Tibial nerve (tissue), 3 donors: ENCODE measurements at regions not wholly inside any gene's neighbourhood (a gene's known extent, or its start where the extent isn't known, plus 50 kb on each side); places are given as distances from the start of the nearest gene placed in this dataset.

Source experiments
- CTCF ChIP-seq, 5 experiments: fragments of 200-600 bp in 3 of 5; fragments of 450-650 bp in 2 of 5; sonication (generic) in 3 of 5; IDR thresholded peaks; one replicate each; pipeline ENCODE4 v1.5.1; 2016 to 2019; ENCODE audit warnings: antibody characterized with exemption in 5 of 5, mild to moderate bottlenecking in 3 of 5, moderate library complexity in 2 of 5
- POLR2A ChIP-seq, 2 donors: fragments of 450-650 bp; IDR thresholded peaks; one replicate each; pipeline ENCODE4 v1.6.1; 2017; ENCODE audit warnings: antibody characterized with exemption in 2 of 2, mild to moderate bottlenecking in 2 of 2, moderate library complexity in 2 of 2

- no peak for TF ChIP-seq CTCF (IDR thresholded peaks at IDR 0.05)
- TF ChIP-seq POLR2A (IDR thresholded peaks at IDR 0.05) = no peak
These were observed 233.2 kb upstream of the AMIGO2 start for GRCh38 chr12:47312808-47313426.
